Stimulated activated CD4-positive, alpha-beta T cell treated with anti-CD3 and anti-CD28 coated beads, TNF-alpha, amount 100 ng/mL, for 4 hours (primary cell): ENCODE measurements at regions not wholly inside any gene's neighbourhood (a gene's known extent, or its start where the extent isn't known, plus 50 kb on each side); places are given as distances from the start of the nearest gene placed in this dataset.
"Not testable (repeated sequence)": the region's sequence is repeated elsewhere in the genome, so short reads cannot be mapped to it uniquely, and the experiment has no call there.

ENCODE experiments used
- DNase-seq, 3 experiments: peaks; one replicate each; pipeline ENCODE4 v3.0.0-alpha.2; 2020; ENCODE audit warnings: low read depth in 3 of 3

DNA sequence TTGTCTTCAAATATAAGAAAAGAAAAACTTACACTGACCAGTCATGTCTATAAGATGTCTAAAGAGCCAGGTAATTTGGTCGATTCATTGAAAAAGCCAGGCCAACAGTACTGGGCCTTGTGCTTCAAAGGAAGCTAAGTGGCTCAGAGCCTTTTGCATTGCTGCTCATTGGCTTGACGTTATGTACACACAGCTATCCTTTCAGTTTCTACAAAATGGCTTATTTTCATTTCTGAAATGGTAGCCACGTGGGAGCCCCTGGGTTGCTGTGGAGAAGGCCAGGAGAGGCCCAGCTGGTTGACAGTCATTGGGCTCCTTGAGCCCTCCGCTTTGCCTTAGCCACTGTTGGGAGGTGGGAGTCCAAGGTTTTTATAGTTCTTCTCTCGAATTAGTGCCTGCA, 199.1 kb upstream of the CXorf66 start:
- DNase-seq: no peak

DNA sequence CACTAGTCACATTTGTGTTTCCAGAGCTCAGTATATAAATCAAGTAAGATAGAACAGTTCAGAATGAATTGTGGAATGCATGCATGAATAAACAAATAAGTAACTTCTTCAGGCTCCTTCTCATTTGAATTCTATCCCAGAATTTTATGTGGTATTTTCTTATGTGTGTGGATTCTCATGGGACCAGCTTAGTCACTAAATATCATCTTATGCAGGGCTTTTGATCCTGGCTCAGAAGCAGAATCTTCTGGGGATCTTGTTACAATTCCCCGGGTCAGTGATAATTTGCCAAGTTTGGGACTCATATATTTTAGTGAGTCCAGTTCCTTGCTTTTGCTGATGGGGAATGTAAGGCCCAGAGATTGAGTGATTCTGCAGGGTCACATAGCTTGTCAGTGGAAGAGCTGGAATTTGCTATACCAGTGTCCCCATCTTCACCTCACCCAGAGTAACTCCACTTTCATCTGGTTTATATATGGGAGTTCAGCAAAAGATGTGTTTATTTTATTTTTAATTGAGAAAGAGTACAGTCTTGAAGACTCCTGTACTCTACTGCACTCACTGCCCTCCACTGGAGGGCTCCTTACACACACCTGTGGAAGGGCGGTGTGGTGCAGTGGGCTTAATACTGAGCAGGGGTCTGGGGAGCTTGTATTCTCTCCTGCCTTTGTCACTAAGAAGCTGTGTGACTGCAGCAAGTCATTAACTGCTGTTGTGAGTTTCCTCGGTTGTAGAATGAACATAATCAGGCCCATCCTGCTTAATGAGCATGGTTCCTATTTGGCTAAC, 198.2 kb upstream of the CXorf66 start:
- DNase-seq: no peak

DNA sequence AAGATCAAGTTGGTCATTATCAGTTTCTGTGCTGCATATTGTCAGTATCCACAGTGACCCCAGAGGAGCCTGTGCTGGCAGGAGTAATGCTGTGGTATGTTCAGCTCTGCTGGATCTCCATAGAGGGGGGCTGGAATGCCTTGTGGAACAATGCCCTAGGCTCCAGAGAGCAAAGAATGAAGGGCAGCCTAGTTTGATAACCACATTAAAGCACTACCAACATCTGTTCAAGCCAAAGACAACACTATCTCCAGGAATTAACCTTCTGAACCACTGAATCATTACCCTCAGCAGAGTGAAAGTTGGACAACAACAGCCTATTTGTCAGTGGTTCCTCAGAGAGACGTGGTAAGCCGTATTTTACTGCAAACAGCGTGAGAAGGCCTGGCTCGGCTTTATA, 192.3 kb upstream of the CXorf66 start:
- no peak for DNase-seq

DNA sequence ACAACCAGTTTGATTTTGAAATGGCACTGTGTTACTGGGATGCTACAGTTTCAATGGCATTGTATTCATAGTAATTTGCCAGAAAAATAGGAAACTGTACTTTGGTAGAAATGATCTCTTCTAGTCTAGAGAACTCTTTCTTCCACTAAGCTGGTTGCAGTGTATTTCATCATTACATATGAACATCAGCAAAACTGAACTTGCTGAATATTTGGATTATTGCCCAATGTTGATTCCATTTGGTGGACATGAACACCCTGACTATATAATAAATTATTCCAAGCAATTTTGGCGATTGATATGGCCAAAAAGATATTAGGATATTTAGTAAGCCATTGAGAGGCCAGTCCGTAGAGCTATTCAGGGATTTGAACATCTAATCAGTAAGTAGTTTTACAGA, 191.8 kb upstream of the CXorf66 start:
- no peak for DNase-seq

DNA sequence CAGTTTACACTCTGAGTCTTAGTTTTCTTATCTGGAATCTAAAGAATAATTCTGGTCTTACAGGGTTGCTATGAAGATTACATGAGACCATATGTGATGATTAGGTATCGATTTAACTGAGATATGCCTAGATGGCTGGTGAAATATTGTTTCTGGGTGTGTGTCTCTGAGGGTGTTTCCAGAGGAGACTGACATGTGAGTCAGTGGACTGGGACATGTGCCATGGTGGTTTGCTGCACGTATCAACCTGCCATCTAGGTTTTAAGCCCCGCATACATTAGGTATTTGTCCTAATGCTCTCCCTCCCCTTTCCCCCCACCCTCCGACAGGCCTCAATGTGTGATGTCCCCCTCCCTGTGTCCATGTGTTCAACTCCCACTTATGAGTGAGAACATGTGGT, 186.0 kb upstream of the CXorf66 start:
- DNase-seq: no peak

DNA sequence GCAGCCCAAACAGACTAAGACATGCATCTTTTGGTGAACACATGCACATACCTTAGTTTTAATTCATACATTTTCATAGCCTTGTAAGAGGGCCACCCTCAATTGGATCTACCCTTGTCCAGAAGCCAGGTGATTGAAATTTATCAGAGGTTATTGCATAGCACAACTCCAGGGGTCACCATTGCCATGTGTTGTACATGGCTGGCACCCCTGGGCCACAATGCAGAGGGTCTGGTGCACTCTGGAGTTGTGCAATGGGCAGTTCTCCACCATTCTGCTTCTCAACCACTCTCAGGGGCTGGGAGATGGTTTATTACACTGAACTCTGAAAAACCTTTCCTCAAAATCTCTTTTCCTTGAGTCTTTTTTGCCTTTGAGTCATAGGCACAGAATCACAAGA, 184.4 kb upstream of the CXorf66 start:
- no peak for DNase-seq

DNA sequence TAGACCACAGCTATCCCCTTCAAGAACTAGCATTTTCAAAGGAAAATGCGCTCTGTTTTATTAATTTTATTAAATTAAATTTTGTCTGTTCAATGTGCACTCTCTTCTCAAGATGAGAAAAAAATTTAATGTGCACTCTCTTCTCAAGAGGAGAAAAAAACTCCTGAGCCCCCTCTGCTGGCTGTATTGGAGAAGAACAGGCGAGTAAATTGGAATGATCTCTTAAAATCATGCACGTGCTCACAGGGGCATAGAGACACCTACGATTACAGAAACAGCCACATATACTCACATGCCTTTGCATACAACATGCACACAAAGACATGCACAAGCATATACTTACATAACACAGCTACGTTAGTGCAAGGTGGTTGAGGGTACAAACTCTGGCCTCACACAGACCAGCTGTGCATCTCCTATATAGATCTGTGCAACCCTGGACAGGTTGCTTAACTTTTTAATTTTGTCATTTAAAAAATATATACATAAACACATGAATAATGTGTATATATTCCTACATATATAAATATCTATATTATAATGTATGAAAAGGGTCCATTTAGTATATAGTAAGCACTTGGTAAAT, 176.2 kb upstream of the CXorf66 start:
- DNase-seq: no peak

DNA sequence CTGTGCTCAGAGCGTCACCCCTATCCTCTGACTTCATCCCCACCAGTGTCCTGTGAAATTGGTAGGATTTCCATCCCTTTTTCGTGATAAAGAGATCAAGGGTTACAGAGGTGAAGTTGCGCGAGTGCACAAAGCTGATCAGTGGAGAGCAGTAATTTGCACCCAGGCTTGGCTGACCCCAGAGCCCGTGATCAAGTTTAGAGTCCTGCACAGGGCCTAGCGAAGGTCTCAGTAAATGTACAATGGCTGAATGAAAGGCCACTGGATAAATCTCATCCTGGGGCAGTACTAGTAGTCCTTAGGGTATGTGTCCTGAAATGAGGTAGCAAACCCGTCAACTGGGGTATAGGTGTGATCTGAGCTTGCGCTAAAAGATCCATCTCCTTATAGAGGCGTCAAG, 173.2 kb upstream of the CXorf66 start:
- not testable (repeated sequence) for DNase-seq

DNA sequence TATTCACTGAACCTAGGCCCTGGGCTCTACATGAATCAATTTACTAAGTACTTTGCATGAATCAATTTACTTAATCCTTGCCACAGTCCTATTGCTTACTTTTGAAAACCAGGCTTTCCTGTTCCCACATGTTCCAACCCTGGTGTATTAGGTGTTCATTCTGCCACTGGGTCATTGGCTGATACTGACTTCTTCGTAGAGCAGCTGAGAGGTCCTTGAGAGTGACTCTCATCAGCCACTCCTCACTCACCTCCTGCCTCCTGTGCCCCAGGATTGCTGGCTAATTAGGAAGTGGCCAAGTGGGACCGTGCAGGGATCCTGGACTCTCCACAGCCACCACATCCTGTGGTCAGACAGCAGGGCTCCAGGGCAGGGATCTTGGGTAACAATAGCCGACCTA, 172.7 kb upstream of the CXorf66 start:
- not testable (repeated sequence) for DNase-seq

DNA sequence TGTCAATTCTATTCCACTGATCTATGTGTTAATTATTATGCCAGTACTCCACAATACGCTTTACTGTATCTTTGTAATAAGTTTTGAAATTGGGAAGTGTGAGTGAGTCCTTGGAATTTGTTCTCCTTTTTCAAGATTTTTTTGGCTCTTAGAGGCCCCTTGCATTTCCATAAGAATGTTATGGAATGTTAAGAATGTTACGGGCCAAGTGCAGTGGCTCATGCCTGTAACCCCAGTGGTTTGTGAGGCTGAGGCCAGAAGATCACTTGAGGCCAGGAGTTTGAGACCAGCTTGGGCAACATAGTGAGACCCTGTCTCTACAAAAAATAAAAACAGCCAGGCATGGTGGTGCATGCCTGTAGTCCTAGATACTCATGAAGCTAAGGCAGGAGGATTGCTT, 167.6 kb upstream of the CXorf66 start:
- no peak for DNase-seq

DNA sequence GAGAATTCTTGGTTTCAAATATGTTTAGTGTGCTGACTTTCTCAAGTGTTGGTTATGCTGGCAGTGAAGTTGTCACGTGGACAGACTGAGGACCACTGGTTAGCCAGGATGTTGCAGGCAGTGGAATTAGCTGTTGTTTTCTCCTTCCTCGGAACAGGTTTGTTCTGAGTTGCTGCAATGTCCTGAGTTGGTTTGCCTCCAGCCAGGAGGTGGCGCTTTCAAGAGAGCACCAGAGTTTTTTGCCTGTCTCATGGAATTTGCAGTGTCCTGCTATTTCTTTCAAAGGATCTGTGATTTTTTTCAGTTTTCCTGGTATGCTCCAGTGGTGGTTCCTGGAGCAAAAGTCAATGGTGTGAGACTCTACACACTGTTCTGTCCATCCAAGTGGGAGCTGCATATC, 158.1 kb upstream of the CXorf66 start:
- DNase-seq: no peak

DNA sequence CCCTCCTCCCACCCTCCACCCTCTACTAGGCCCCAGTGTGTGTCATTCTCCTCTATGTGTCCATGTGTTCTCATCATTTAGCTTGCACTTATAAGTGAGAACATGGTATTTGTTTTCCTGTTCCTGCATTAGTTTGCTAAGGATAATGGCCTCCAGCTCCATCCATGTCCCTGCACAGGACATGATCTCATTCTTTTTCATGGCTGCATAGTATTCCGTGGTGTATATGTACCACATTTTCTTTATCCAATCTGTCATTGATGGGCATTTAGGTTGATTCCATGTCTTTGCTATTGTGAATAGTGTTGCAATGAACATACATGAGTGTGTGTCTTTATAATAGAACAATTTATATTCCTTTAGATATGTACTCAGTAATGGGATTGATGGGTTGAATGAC, 148.7 kb upstream of the CXorf66 start:
- DNase-seq: not testable (repeated sequence)

DNA sequence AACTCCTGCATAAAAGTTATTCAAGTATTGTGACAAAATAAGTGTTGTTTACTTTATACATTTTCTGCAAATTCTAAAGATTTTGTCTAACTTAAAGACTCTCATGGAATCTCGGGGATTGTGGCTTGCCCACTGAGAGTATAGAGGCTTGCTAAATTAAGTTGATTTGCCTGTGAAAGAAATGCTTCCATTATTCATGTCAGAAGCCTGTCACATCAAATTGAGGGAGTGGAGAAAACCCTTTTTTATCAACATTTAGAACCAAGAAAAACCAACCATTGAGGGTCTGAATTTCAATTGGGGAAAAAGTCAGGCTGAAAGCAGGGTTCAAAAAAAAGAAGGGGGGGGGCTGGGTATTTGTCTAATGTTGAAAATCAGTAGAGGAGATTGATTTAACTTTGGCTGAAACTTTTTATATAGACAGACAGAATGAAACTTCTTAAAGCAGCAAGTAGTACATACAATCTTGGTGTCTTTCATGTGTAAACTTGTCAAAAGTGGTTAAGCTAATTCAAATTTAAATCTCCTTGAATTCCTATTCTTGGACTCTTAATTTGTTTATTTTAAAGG, 144.8 kb upstream of the CXorf66 start:
- no peak for DNase-seq

DNA sequence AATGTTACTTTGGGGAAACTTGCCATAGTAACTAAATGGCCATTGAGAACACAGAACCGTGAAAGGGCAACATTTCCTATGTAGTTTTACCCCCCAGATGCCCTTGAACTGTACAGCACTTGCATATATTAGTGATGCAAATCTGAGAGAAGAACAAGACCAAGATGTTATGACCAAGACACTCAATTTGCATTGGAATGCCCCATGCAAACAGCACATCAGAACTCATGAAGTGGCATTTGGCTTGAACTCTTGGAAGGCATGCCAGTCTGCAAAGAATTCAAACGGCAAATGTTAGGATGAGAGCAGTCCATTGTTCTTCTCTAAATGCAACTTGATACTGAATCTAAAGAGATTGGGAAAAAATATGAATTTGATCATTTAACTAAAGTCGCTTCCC, 139.4 kb upstream of the CXorf66 start:
- no peak for DNase-seq

DNA sequence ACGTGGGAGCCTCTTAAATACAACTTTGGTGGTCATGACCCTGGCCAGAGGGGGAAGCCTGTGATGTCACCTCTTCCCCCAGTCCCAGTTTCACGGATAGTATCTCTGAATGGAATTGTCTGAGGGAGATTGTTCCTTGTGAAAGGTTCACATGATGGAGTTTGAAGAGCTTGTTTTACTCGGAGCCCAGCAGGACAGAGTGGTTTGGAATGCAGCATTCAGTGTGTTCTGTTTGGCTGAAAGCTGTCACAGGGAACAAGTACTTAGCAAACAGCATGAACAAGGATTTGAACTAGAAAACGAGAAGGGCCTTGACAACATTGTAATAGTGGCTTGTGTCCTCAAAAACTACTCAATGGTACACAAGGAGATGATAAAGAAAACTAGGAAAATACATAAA, 133.9 kb upstream of the CXorf66 start:
- no peak for DNase-seq

DNA sequence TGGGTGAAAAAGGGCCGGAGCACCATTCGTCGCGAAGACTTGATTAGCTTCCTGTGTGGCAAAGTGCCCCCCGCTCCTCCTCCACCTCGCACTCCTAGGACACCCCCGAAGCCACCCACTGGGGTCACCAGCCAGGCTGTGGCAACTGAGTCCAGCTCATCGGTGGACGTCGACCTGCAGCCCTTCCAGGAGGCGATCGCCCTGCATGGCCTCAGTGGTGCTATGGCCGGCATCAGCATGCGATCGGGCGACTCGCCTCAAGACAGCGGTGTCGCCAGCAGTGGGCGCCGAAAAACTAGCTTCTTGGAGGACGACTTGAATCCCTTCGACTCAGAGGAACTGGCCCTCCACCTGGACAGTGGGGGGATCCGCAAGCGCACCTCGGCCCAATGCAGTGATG, 126.8 kb upstream of the CXorf66 start:
- DNase-seq: no peak

DNA sequence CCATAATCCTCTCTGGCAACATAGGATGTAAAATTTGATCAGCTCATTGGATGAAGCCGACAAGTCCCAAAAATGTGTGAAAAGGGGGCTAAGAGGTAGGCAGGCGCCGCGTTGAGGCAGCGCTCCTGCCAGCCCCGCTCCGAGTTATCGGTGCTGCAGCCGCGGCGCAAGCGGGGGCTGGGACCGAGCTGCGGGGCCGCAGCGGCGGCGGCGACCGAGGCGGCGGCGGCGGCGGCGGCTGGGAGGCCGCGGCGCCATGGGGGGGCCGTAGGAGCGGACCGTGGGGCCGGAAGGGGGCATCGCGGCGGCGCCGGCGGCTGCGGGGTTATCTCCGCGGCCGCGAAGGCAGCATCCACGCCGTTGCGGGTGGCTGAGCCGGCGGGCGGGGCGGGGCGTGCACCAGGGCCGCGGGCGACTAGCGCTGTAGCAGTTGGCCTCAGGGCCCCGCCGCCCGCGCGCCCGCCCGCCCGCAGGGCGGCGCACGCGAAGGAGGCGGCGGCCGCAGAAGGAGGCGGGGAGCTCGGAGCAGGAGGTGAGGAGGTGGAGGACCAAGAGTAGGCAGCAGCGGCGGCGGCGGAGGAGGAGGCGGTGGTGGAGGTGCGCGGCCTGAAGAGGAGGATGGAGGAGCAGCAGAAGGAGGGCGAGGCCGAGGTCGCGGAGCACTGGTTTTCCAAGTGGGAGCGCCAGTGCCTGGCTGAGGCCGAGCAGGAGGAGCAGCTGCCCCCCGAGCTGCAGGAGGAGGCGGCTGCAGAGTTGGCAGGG, 126.0 kb upstream of the CXorf66 start:
- DNase-seq: no peak

DNA sequence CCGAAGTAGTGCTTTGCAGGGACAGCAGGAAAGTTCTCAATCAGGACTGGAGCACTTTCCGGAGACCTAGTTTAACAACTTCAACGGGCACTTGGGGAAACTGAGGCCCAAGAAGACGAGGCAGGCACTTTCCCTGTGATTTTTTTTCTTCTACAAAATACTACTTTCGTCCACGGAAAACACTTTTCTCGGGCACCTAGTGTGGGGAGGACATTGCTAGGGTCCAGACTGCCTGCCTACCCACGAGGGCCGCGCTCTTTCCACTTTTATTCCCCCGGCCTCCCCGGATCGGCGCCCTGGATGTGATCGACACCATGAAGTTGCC, 125.4 kb upstream of the CXorf66 start:
- no peak for DNase-seq

DNA sequence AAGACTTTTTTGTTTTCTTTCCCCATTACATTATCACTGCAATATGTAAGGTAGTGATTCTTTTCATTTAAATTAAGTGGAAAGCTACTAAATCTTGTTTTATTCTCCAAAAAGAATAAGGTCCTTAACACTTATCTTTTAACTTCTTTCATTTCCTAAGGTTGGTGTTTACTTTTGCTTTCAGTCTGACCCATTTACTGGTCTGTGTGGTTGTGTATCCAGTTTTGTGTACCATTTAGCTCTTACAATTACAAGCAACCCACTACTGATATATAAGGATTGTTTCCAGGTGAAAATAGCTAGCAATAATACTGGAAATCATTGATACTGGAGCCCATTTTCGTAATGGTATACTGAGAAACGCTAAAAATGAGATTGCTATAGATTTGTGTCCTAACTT, 123.1 kb upstream of the CXorf66 start:
- DNase-seq: no peak

DNA sequence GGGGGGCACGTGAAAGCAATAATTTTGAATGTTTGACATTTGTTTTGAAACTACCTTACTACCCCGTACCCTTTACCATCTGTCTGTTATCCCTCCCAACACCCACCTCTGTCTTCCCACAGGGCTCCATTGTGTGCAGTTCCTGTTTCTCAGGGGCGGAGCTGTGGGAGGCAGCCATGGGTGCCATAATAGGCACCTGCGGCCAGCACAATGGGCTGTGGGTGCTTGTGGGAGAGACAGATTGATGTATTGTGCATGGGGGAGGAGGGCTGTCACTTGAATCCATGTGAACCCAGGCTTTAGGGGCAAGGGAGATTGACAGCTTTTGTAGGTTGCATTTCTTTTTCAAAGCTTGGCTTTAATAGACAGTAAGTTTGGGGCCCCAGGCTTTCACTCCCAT, 122.6 kb upstream of the CXorf66 start:
- DNase-seq: no peak

DNA sequence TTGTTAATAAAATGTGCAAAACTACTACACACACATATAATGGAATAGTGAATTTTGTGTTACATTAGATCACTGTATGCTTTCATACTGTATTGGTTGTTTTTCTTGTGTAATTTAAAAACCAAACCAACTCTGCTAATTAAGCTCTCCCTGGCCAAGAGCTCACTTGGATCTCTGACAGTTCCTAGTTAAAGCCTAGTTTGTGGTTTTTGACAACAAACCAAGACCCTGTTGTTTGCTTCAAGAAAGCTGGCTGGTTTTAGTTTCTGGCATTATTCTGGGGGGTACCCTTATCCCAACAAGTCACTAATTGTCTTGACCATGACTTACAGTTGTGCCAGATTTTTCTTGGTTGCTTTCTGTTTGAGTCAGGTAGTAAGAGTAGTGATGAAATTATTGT, 121.4 kb upstream of the CXorf66 start:
- no peak for DNase-seq

DNA sequence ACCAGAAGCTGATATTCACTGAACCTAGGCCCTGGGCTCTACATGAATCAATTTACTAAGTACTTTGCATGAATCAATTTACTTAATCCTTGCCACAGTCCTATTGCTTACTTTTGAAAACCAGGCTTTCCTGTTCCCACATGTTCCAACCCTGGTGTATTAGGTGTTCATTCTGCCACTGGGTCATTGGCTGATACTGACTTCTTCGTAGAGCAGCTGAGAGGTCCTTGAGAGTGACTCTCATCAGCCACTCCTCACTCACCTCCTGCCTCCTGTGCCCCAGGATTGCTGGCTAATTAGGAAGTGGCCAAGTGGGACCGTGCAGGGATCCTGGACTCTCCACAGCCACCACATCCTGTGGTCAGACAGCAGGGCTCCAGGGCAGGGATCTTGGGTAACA, 109.5 kb upstream of the CXorf66 start:
- DNase-seq: not testable (repeated sequence)

DNA sequence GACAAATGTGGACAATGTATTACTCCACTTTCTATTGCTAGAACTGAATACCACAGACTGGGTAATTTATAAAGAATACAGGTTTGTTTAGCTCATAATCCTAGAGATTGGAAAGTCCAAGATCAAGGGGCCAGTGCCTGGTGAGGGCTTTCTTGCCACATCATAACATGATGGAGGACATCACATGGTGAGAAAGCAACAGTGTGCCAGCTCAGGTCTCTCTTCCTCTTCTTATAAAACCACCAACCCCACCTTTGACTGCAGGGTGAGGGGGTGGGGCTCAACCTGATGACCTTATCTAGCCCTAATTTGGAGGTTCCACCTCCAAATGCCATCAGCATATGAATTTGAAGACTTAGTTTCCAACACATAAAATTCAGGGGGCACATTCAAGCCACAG, 105.7 kb upstream of the CXorf66 start:
- DNase-seq: no peak
